Sciatic nerve (tissue), 2 donors: ENCODE measurements at regions not wholly inside any gene's neighbourhood (a gene's known extent, or its start where the extent isn't known, plus 50 kb on each side); places are given as distances from the start of the nearest gene placed in this dataset.
"Not testable (repeated sequence)": the region's sequence is repeated elsewhere in the genome, so short reads cannot be mapped to it uniquely, and the experiment has no call there.

Experiments
- ATAC-seq: fragments of 200-7000 bp; cut with Tn5 transposase; one replicate; pipeline ENCODE4 v1.9.1; 2020; ENCODE audit warnings: mild to moderate bottlenecking, moderate library complexity
- DNase-seq: peaks from one replicate; pipeline ENCODE4 v3.0.0-alpha.2; 2020; ENCODE audit warnings: low spot score
- intact Hi-C: fragments of 100-400 bp; cut with DNase I; formaldehyde crosslinking; loops from one replicate; pipeline ENCODE4 v1.14.2; 2022
- donor health status: DM: no; HTN: no; CAD: no.
- donor health status: DM: no; HTN: no; CAD: no.

DNA sequence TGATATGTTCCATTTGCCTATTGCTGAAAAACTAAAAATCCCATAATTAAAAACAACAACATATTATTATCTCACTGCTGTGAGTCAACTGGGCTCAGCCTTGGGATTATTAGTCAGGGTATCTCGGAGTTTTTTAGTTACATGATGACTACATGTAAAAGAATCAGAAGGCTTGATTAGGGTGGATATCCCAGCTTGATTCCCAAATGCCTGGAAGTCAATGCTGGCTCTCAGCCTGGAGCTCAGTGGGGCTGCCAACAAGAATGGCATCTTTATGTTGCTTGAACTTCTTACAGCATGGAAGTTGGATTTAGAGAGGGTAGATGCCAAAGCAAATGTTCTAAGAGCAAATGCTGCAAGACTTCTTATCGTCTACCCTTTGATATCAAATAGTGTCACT lies 278.5 kb downstream of the PLOD2 start:
- intact Hi-C loops: no loop called here
- ATAC-seq: no peak
- no peak for DNase-seq

DNA sequence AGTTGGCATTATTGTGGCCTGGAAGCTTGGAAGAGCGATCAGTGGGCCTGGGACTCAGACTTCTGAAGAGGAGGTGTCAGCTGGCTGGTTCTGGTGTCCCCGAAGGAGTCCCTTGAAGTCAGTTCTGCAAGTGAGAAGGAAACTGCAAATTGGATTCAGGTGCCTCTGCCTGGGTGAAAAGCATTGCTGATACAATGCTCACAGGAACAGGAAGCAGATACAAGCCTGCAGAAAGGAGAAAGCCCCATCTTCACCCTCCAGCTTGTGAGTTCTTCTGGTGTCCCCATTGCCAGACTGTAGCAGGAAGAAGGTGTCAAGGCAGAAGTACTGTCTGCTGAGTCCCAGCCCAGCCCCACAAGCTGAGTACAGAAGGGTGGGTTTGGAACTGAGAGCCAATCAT lies 271.3 kb downstream of the PLOD2 start:
- ATAC-seq (no peak), DNase-seq (no peak)
- intact Hi-C loops: no loop called here

DNA sequence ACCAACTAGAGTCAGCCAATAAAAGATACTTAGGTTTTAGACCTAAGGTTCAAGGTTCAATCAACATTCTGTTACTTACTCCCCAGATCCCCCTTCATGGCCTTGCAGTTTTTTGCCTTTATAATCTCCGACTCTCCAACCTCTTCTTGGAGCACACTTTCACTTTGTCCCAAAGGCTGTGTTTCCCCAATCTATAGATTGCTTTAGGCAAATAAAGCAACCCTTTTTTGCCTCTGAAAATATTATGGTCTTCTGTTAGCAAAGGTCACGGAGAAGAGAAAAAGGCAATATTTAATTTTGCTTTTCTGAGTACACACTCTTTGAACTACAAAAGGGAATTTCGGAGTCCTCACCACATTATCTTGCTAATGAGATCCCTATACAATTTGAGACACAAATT lies 268.1 kb downstream of the PLOD2 start:
- ATAC-seq (no peak), DNase-seq (no peak)
- intact Hi-C loops: no loop called here

DNA sequence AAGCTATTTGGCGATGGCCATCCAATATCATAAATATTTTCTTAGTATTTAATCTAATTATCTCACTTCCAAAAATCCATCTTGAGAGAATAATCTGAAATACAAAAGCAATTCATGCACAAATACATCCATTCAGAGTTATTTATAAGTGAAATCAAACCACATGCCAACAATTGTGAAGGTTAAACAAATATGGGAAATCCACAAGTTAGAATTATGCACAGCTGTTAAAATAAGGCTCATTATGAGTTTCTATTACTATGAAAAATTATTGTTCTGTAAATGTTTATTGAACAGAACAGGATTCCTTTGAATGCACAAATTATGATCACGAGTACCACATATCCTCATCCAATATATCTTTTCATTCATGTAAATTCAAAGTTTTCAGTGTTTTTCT lies 267.7 kb downstream of the PLOD2 start:
- intact Hi-C loops: no loop called here
- DNase-seq (no peak), ATAC-seq (no peak)

DNA sequence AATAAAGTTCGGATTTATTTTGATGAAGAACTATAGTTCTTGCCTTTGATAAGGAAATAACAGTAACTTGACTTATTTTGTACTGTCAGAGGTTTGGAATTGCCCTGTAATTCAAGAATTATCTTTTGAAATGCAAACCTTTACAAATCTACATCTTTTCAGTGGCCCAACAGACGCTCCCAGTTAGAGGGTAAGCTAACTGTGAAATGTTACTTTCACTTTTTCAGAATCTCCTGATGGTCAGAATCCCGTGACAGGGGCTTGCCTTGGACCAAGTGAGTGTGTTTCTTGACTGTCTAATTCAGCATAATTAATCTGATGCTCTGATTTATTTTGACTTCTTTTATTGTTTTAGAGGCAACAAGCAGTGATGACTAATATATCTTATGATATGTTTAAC lies 262.5 kb downstream of the PLOD2 start:
- ATAC-seq (peak; percentile 67), DNase-seq (no peak)
- intact Hi-C loops: no loop called here

DNA sequence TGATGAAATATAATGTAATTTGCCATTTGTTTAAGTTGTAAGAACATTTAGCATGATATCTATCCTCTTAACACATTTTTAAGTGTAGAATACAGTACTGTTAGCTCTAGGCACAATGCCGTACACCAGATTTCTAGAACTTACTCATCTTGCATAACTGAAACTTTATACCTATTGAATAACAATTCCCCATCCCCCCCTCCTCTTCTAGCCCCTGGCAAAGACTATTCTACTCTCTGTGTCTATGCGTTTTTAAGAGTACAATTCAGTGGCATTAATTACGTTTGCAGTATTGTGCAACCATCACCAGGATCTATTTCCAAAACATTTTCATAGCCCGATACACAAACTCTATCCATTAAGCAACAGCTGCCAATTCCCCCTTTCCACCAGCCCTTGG lies 261.7 kb downstream of the PLOD2 start:
- ATAC-seq (no peak), DNase-seq (no peak)
- intact Hi-C loops: no loop called here

DNA sequence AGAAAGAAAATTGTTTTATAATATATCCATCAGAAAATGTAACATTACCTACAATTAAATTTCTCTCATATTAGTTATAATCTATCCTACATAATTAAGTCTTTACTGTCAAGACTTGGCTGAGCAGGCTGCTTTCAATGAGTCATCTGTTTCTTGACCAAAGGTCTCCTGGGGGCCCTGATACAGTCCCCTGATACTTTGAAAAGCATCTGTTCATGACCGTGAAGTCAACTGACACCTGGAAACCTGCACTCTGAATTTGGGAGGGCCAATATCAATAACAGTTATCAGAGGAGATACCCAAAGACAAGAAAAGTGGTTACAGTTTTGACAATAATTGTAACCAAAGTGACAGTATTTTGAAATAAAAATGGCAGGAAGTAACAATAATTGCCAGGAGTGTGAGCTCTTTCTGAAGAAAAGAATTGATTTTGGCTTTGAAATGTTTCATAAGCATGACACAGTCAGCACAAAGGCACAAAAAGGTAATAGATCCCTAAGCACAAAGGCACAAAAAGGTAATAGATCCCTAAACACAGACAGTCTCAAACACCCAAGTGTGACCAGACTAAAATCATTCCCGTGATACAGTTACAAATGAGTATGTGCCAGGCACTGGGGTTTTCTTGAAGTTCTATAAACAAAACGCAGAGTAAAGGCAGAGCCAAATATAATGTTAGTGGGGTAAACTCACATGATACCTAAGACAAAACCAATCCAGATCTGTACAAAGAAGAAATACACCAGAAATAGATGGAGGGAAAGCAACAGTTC lies 260.7 kb downstream of the PLOD2 start:
- DNase-seq (no peak), ATAC-seq (no peak)
- intact Hi-C loops: no loop called here

DNA sequence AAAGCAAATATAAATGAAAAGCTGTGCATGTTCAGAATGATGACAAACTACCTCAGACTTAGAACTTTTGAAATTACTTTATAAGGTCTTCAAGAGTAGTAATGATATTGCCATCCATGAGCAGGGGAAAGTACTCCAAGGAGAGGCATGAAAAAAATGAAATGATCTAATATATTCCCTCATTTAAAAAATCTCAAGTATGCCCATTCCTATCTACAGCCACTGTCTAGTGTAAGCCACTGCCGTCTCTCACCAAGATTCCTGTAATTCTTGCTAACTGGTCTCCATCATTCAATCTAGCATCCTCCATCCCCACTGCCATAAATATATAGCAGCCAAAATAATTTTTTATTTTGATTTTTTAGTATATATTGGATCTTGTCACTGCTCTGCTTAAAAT lies 258.8 kb downstream of the PLOD2 start:
- no peak for ATAC-seq
- intact Hi-C loops: no loop called here

DNA sequence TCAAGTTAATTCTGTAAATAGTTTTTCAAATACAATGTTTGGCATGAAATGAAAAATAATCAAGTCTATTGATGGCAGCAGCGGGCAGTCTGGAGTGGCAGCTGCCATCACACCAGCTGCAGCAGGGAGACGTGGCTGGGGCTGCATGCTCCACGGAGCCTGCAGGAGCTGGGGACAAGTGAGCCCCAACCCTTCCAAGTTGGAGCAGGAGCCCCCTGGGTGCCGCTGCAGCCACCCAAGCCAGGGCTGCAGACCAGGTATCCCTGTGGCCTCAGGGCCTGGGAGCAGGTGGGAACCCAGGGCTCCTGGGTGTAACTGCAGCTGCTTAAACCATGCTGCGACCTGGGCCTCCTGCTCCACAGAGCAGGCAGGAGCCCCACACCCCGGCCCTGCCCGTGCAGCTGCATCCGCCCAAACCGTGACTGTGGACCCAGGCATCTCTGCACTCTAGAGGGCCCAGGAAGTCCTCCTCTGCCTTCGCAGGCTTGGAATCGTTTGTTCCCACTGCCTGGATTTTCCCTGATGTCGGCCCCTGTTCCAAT lies 257.4 kb downstream of the PLOD2 start:
- DNase-seq (no peak), ATAC-seq (peak; percentile 30)
- intact Hi-C loops: no loop called here

More for the DNA sequence above, 258.8 kb downstream of the PLOD2 start:
- no peak for DNase-seq

DNA sequence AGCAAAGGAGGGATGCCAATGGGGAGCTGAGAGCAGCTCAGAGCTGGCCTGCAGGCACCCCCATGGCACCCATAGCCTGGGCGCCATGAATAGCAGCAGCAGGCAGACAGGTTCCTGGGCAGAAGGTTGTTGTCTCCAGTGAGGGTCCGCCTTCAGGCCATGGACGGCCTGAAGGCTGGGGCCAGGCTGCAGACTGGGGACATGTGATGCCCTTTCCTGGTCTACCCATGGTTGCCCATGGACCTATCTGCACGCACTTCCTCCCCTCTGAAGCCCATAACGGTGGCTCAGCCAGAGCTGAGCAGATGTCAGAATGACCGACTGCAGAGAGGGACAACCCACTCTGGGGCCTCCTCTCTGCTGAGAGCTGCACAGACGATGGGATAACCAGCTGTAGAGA lies 256.8 kb downstream of the PLOD2 start:
- peak; percentile 34 for ATAC-seq
- DNase-seq: no peak
- intact Hi-C loops: no loop called here

DNA sequence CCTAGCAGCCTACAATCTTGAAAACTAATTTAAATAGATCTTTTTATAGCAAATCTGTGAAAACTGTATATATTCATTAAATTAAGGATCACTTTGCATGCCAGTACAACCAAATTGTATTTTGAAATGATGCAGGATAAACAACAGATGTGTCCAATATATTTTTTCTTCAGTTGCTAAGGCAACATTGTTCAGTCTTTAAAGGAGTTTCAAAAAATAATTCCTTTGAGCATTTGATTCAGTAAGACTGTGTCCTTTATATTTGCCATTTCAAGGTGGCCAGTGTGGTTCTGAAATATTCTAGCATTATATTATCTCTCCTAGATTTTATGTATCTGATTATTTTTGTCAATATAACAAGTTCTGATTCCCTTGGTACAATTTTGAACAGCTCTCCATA lies 254.7 kb downstream of the PLOD2 start:
- ATAC-seq: no peak
- intact Hi-C loops: no loop called here
- no peak for DNase-seq

DNA sequence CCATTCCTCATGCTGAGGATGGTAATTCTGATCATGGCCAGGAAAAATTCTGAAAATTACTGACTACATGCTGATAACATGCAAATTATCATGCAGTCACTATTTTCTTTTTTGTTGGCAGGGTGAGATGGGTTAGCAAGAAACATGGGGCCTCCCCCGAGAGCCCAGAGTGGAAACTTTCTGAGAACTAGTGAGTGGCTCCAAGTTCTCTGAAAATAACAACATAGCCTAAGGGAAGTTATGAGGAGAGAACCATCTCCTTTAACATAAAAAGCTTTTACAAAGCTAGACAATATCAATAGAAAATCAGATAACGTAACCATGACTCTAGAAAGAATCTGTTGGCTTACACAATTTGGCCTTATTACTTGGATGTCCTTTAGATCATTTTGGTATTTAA lies 254.2 kb downstream of the PLOD2 start:
- intact Hi-C loops: no loop called here
- ATAC-seq: peak; percentile 52
- no peak for DNase-seq

DNA sequence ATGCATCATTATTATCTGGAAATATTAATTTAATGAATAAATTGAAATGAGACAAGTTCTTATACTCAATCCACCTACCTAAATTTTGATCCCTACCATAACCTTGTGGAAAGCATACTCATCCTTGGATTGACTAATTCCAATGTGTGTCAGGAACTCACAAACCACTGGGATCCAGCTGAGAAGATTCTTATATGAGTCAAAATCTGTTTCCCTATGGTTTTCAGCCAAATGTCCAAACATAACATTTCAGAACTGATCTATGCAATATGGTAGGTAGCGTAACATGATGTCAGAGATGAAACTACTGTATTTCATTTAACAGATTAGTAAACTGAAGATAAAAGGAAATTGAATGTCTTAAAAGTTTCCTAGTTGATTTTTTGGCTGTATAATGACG lies 250.0 kb downstream of the PLOD2 start:
- ATAC-seq: no peak
- DNase-seq: no peak
- intact Hi-C loops: no loop called here

DNA sequence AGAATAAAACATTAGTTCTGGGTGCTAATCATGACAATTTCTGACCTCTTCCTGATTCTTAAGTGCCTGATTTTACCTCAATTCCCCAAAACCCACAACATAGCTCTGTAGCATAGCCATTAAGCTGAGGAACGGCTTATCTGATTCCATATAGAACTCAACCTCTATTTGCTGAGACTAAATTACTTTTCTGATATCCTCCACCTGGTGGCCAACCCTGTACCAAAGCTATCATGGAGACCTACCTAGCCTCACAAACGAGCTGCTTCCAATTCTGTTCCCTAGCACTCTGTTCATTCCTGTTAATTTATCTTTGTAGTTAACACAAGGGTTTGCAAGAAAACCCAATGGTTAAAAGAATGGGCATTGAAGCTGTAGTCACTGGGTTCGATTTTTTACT lies 245.2 kb downstream of the PLOD2 start:
- no peak for DNase-seq
- no peak for ATAC-seq
- intact Hi-C loops: no loop called here

DNA sequence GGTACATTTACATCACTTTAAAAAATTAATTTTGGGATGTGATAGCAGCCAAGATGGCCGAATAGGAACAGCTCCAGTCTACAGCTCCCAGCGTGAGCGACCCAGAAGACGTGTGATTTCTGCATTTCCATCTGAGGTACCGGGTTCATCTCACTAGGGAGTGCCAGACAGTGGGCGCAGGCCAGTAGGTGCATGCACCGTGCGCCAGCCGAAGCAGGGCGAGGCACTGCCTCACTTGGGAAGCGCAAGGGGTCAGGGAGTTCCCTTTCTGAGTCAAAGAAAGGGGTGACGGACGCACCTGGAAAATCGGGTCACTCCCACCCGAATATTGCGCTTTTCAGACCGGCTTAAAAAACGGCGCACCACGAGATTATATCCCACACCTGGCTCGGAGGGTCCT lies 233.2 kb downstream of the PLOD2 start:
- DNase-seq, ATAC-seq, intact Hi-C loops: not testable (repeated sequence)

DNA sequence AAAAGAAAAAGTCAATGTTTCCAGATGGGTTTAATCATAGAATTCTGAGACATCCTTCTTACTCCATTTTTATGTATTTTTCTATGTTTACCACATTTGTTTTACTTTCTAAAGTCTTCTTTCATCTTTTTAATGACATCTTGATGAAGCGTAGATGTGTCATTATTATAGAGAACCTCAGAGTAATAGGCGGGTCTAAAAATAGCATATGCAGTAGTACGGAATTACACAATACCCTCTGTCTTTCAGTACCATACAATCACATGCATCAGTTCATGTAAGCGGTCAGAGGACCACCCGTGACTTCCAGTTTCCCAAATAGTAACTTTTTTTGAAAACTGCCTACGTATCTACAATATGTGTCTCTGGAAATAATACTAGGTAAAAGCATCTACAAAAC lies 224.0 kb downstream of the PLOD2 start:
- DNase-seq: no peak
- intact Hi-C loops: no loop called here
- ATAC-seq: no peak

DNA sequence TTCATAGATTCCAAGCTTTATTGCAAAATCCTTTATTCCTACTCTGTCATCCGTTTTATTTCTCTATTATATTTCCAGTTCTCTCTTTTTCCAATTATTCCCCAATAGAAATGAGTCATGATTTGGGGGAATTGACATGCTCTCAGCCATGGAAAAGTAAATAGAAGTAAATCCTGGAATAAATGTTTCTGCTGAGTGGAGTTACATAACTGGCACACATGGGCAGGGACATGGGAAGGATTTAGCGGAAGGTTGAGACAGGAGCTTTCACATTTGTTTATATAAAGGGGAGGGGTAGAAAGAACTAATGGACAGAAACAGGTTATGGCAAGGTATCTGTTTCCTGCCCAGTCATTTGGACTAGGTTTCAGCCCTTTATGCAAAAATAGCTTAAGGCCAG lies 221.6 kb downstream of the PLOD2 start:
- intact Hi-C loops: no loop called here
- DNase-seq: no peak
- no peak for ATAC-seq

DNA sequence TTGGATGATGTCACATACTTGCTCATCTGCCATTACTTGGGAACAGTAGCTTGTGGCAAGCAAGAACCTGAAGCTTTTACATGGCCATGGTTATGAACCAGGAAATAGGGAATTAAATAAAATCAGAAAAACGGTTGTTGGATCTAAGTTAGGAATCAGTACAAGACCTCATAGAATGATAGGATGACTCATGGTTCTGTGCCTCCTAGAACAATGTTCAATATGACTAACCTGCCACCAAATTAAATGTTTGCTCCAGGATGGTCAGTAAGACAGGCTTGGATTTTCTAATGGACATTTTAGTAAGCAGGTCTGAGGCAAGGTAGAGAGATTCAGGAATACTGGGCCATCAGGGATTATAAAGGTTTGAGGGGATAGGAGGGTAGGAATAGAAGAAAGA lies 218.9 kb downstream of the PLOD2 start:
- intact Hi-C loops: no loop called here
- DNase-seq (no peak), ATAC-seq (no peak)

DNA sequence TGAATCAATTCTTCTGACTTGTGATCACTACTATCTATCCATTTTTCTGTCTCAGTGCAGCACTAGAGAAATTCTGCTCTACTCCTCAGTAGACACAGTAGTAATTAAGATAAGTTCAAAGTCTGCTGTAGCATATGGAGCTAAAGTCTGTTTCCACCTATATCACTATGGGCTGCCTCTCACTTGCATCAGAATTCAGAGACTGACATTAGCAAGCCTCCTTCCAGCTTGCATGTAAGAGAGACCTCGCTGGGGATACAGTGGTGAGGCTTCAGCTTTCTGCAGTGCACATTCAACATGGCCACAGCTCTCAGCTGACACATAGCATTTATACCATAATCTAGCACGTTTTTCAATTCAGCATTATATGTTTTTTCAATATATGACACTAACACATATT lies 217.0 kb downstream of the PLOD2 start:
- intact Hi-C loops: no loop called here
- ATAC-seq (no peak), DNase-seq (no peak)

DNA sequence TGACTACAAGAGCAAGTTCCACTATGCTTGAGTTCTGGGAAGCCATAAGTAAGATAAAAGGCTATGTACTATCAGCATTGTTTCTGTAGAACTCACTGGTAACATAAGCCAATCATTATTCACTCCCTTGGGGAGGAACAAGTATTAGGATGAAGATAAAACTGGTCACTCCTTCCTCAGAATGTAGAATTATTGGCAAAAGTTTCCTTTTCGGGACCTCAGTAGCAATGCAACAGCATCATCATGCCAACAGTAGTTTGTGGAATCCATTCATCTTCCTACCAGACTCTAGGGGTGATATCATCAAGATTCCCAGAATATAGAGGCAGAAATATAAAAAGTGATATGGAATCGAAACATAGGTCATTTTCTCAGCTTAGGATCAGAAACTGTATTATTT lies 209.5 kb downstream of the PLOD2 start:
- intact Hi-C loops: no loop called here
- DNase-seq: no peak
- no peak for ATAC-seq

DNA sequence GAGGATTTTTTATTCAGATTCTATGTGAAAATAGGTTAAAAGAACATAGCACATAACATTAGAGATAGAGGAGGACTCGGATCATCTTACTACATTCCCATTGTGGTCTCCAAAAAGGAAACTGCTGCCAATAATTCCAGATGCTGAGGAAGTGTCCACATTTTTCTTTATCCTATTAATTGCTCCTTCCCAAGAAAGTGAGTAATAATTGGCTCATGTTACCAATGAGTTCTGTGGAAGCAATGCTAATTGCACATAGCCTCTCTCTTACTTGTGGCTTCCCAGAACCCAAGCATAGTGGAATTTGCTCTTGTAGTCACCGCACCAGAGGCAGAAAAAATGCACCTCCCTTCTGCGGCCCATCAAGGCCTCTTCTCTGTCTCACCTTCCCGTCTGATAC lies 208.4 kb downstream of the PLOD2 start:
- ATAC-seq: no peak

More for the DNA sequence above, 208.4 kb downstream of the PLOD2 start:
- DNase-seq: no peak
- intact Hi-C loops: no loop called here
